Embryonic facial prominence (tissue), 1 donor: ENCODE measurements at regions not wholly inside any gene's neighbourhood (a gene's known extent, or its start where the extent isn't known, plus 50 kb on each side); places are given as distances from the start of the nearest gene placed in this dataset.
"Not testable (repeated sequence)": the region's sequence is repeated elsewhere in the genome, so short reads cannot be mapped to it uniquely, and the experiment has no call there.

ENCODE experiments used
- DNase-seq: peaks from one replicate; pipeline ENCODE4 v3.0.0-alpha.2; 2016; ENCODE audit errors: extremely low spot score

DNA sequence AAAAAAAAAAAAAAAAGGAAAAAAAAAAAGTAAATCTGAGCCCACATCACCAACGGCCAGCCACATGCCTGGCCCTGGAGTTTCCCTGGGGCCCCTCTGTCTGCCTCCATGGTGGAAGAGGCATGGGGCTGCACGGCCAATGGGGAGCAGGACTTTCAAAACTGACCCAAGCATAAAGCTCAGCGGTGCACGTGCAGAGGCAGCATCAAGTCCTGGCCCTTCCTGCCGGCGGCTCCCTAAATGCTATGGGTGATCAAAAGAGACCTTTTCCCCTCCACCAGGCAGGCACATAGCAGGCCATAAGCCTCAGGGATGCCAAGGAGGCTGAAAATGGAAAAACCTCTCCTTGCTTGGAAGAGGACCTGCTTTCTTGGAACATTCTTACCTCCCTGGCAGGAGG lies 94.3 kb downstream of the OAT start:
- no peak for DNase-seq

DNA sequence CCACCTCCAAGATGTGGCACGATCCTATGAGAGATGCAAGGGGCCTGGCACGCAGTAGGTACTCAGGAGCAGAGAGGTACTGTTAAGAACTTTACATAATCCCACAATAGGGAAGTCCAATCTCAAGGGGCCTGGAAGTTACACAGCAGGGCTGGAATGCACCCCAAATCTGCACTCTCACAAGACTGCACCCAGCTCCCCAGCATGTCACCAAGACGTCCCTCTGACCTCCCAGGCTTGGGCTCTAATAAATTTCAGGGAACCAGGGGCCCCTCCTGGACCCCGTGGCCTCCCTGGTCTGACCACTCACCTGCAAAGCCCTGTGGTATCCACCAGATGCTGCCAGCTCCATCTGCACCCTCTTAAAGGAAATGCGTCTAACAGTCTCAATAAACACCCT lies 94.9 kb downstream of the OAT start:
- no peak for DNase-seq

DNA sequence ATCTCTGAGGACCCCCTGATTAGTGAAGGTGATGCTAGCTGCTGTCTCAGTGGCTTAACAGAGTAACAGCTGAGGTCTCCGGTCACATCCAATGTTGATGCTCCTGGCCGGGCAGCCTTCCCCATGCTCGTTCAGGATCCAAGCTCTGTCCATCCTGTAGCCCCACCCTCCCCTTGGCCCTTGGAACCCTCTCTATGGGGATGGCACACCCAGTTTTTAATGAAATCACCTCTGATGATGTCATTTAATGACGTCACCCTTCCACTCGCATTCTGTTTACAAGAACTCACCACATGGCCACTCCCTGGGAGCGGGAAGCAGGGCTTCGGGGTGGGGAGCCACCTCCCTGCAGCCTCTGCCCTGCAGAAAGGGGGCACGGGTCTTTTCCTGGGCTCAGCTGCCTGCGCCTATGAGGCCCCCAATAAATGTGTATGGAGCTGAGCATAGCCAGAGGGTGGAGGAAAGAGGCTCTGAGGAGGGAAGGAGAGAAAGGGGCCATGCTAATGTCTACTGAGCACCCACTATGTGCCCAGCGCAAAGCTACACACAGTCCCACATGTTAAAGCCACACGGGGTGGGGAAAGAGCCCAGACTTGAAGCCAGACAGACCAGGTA lies 95.5 kb downstream of the OAT start:
- DNase-seq: no peak

DNA sequence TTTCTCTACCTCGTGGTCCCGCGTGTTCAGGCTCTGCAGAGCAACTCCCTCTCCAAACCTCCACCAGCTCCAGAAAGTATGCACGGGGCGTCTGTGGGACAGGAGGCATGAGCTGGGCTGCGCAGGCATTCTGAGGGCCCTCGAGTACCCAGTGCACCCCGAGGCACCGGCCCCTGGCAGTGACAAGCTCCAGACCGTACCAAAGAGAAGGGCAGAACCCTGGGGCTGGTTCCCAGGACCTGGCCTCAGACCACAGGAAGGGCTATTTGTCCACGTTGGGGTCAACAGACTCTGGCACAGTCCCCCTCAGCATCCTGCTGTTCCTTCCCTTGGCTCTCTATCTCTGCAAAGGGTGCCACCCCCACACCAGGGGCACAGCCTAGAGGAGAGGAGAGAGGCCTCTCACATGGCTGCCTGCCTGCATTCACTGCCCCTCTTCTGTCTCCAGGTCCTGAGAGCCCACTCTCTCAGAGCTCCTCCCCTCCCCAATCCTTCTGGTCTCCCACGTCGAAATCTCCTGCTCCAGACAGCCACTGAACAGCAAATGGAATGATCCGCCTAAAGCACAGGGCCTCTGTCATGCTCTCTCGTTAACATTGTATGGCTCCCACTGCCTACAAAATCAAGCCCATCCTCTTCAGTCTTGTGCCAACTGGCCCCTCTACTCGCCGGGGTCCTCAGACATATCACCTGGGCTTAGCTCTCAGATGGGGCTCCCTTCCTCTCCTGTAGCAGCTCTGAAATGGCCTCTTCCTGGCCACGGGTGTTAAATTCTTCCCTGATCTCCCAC lies 96.3 kb downstream of the OAT start:
- no peak for DNase-seq

DNA sequence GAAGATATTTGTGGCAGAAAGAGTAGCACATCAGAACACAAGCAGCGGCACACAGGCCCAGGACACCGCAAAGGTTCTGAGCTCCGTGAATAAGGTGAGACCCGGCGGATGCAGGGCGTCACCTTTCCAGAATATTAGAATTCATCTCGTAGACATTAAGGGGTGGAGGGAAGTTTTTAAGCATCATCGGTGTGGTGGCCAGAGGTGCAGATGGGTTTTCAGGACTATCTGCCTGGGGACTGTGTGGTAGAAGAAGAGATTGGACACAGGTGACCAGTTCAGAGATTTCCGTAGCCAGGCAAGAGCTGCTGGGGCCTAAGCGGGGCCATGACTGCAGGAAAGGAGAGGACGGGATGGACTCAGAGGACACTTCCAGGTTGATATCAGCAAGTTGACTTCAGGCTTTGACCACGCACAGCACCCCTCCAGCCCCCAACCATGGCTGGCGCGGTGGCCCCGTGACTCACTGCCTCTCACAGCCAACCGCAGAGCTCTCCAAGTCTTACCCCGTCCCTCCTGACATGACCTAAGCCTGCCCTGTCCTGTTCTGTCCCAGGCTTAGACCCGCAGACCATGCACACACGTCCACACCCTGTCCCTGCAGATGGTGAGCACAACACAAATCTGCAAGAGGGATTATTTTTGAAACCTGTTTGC lies 97.2 kb downstream of the OAT start:
- no peak for DNase-seq

DNA sequence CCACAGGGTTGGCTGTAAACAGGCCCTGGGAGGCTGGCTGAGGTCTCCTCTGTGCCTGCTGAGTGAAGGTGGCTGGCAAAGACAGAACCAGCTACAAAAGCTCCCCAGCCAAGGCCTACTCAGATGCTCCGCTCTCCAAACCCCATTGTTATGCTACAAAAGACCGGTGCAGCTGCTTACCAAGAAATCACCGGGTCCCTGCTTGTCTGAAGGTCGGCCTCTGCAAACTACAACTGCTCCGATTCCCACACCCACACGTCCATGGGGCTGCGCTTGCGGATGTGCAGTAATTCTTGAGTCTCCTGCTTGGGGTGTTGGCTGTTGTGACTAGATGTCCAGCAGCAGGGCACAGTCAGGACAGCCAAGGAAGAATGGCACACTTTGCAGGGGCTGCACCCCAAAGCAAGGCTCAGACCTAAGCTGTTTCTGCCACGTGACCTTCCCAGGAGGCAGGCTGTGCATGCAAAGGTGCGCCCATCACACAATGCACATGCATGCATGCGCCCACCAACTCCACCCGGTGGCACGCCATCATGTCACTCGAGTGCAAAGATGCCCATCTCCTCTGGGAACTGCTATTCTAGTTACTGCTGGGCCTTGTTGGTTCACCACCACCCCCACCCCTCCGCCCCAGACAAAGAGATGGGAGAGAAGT lies 97.8 kb downstream of the OAT start:
- no peak for DNase-seq

DNA sequence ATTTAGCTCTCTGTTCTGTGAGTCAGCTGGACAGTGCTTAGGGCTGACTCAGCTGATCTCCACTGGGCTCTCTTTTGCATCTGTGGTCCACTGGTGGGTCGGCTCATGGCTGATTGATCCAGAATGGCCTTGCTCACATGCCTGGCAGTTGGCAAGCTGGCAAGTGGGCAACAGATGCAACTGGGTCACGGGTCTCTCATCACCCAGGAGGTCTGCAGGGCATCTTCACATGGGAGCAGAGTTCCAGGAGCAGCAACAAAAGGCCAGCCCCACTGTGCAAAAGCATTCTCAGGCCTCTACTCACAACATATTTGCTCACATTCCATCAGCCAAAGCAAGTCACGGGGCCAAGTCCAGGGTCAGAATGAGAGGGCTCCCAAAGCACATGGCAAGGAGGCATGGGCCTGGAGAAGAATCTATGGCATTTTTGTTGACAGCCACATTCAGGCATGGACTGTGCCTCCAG lies 98.8 kb downstream of the OAT start:
- DNase-seq: no peak

DNA sequence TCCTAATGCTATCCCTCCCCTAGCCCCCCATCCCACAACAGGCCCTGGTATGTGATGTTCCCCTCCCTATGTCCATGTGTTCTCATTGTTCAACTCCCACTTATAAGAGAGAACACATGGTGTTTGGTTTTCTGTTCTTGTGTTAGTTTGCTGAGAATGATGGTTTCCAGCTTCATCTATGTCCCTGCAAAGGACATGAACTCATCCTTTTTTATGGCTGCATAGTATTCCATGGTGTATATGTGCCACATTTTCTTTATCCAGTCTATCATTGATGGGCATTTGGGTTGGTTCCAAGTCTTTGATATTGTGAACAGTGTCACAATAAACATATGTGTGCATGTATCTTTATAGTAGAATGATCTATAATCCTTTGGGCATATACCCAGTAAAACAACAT lies 99.2 kb downstream of the OAT start:
- not testable (repeated sequence) for DNase-seq

DNA sequence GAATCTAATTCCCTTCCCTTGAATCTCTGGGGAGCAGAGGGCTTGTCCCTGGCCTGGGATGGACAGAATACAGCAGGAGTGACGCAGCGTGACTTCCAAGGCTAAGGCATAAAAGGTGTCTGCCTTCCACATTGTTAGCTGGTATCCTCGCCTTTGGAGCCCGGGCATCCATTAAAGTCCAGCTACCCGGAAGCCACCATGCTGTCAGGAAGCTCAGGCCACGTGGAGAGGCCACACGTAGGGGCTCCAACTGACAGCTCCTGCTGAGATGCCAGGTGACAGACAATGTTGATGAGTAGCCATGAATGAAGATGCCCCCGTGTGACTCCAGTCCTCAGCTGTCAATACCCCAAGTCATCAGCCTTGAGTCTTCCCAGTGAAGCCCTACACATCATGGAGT lies 99.9 kb downstream of the OAT start:
- DNase-seq: no peak

DNA sequence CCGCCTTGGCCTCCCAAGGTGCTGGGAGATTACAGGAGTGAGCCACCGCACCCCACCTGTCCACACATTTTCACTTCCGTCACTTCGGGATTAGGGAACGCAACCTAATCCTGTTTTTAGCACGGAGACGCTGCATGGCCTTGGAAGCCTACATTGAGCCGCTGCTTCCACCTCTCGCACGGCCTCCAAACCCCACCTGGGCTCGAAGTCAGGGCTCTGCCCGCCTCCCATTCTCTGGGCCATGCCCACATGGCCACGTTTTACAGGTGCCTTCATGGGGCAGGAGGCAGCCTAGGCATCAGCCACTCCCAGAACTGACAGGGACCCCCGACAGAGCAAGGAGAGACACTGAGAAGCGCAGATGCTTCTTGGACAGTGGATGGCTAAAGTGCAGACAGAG lies 100.6 kb downstream of the OAT start:
- DNase-seq: no peak

DNA sequence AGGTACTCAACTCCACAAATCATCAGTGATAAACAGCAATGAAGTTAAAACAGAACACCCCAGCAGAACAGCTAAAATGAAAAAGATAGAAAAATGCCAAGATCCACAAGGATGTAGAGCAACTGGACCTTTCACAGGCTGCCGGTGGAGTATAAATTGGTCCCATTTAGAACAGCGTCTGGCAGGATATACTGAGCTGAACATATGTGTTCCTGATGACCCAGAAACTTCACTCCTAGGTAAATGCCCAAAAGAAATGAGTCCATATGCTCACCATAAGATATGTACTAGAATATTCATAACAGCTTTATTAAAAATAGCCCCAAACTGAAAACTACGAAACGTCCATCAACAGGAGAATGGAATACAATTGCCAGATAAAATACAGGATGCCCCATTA lies 102.4 kb downstream of the OAT start:
- DNase-seq: no peak

DNA sequence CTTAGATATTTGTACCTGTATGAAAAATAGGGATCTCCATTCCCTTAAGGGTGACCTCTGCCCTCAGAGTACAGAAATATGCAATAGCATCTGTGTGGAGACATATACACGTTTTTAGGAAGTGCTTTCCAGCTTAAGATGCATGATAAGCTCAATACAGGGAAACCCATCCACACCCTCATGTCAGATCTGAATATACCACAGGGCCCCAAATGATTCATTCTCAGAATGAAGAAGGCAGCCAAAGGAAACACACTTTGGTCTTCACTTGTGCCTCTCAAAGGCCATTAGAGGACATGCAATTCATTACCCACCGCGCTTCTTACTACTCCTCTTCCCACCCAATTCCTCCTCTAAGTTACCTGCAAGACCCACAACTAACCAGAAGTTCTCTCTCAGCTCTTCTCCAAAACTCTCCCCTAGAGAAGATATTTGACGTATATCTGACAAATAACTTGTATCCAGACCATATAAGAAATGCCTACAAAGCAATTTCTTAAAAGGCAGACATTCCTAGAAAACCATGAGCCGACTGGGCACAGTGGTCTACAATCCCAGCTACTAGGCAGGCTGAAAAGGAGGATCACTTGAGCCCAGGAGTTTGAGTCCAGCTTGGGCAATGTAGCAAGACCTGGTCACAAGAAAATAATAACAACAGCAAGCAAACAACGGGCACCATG lies 103.0 kb downstream of the OAT start:
- no peak for DNase-seq

DNA sequence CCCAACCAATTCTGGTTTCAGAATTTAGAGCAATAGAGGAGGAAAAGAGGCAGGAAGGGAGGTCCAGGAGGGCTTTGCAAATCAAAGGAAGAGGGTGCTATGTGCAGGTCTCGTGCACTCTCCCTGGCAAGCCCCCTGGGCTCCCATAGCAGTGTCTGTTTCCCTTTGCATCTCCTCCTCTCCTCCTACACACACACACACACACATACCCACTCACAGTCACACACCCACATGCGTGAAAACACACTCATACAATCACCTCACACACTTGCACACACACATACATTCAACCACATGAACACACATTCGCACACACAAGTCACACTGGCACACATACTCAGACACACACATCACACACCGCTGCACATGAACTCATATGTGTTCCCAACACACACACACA lies 105.3 kb downstream of the OAT start:
- no peak for DNase-seq

DNA sequence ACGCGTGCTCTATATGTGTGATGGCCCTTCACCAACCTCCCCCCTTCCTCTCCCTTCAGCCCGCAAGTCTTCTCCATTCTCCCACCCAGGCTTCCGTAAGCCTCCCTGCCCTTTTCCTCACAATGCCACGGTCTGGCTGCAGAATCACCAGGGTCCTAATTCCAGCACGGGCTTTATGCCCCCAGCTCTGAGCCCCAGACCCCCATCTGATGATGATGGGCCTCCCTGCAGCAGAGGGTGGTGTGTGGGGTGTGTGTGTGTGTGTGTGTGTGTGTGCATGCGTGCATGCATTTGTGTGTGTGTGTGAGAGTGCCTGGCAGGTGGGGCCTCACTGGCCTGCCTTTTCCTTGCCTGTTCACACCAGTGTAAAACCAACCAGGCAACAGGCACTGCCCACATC lies 109.9 kb downstream of the OAT start:
- no peak for DNase-seq

DNA sequence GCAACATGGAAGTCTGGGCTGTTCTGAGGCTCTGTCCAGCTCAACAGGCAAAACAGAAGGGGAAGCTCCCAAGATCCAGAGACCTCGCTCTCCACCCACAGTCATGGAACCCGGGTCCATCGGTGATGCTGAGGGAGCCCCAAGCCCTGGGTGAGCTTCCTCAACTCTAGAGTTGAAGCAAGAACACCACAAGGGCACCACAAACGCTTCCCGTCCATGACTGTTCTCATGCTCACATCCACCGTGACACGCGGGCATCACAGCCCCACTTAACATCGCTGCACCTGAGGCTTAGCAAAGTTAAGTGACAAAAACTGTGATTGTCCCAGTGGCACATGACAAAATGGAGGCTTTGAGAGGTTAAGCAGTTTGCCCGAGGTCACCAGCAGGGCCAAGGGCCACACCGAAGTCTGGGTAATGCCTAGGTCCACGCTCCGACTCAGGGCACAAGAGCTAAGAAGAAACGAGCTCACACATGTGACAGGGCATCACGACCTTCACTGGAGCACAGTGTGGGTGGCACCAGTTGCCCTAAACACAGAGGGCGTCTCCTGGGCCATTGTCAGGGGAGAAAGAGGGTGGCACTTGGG lies 110.6 kb downstream of the OAT start:
- DNase-seq: no peak

DNA sequence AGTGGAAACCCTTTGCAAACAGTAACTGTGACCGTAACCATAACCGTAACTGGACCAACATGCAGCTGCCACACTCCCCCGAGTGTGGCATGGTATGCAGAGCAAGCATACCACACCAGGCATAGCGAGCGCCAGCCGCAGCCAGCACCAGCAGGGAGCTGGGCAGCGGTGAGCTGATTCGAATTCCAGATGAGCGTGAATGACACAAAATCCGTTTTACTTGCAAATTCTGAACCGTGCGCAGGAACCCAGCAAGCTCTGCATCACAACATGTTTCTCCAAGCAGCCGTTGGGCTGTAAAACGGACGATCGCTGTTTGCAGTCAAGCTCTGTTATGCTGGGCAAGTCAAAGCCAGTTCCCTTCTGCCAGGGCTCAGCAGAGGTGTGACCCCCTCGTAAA lies 111.1 kb downstream of the OAT start:
- DNase-seq: no peak

DNA sequence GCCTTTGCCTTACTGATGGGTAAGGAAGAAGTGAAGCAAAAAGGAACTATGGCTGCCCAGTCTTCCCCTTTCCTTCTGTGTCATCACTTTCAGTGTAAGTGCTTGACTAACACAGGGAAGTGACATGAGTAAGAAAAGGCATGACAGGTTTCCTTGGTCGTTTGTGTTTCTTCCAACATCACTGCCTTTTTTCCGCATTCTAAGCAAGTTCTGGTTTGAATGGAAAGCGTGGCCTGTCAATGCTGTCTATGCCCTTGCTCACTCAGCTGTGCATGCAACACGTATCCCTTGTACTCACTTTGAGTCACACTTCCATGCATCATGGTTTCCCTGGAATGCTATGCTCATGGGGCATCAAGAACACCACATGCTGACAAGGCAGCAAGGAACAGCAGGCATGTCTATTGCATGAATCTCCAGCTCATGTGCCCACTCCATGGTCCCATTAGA lies 111.8 kb downstream of the OAT start:
- no peak for DNase-seq

DNA sequence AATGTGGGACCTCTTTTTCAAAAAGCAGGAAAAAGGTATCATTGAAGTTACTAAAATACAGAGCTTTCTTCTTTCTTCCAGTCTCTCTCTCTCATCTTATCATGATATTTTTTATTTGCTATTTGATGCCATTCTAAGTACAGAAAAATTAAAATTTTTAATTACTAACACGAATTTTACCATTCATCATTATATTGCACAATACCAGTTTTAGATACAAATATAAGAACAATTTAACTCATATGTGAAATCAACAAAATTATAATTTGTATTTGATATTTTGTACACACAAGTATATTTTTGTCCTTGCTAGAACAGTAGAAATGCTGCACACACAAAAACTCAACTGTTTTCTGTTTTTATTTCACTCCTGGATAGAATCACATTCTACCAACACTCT lies 112.2 kb downstream of the OAT start:
- DNase-seq: no peak

DNA sequence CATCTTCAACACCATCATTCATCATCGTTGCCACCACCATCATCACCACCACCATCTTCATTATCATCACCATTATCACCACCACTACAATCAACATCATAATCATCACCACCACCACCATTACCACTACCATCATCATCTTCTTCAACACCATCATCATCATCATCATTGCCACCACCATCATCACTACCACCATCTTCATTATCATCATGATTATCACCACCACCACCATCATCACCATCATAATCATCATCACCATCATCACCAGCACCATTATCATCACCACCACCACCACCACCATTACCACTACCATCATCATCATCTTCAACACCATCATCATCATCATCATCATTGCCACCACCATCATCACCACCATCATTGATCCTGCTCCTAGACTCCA lies 112.7 kb downstream of the OAT start:
- DNase-seq: no peak

DNA sequence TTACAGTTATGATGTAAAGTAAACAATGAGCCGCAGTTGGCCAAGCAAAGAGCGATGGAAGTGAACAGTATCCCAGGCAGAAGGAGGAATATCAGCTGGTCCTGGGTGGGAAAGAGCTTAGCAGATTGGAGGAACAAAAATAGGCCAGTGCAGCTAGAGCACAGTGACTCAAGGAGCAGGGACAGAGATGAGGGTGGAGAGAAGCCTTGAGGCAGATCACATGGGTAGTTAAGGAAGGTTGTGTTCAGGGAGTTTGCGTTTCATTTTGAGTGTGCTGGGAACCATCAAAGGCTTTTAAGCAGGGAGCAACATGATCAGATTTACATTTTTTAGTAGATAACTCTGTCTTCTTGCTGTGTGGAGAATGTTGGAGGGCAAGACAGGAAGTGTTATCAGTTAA lies 113.6 kb downstream of the OAT start:
- no peak for DNase-seq

DNA sequence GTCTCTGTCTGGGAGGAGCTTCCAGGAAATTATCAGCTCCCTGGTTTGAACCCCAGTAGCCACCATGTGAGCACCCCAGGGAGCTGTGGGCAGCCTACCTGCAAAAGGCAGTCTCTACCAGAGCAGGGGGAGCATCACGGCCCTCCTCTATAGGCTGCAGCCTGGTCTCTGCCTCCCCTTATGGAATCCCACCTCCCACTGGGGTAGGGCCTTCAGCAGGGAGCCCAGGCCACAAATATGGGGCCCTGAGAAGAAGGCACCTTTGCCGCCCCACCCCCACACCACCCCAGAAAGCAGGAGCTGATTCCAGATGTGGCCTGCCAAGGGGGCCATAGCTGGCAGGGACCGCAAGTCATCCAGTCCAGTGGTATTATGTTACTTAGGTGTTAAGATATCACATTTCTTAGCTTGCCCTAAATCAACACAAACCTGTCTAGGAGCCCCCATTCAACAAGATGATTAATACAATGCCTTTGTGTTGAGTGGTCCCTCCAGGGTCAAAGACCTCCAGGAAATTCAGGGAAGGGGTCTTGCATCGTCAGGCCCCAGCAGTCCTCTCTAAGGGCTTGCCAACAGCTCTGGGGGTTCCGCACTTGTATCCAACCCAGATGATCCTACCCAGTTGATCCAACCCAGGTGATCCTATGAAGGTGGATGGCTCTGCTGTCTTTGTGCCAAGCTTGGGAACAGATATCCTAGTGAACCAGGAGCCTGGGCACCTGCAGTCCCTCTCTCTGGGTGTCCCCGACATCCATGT lies 114.9 kb downstream of the OAT start:
- no peak for DNase-seq
